Activated T-cell treated with anti-CD3 and anti-CD28 coated beads, Interleukin-2, amount 50 U/mL, for 1 hour (primary cell): ENCODE measurements at regions not wholly inside any gene's neighbourhood (a gene's known extent, or its start where the extent isn't known, plus 50 kb on each side); places are given as distances from the start of the nearest gene placed in this dataset.
"Not testable (repeated sequence)": the region's sequence is repeated elsewhere in the genome, so short reads cannot be mapped to it uniquely, and the experiment has no call there.

Source experiments
- DNase-seq: peaks from one replicate; pipeline ENCODE4 v3.0.0-alpha.2; 2020

- no peak for DNase-seq
These were observed 129.0 kb upstream of the RUNX1 start for GRCh38 chr21:35178098-35178497.

- DNase-seq = no peak
These were observed 123.1 kb upstream of the RUNX1 start for GRCh38 chr21:35172231-35172630.

- no peak for DNase-seq
These were observed 122.3 kb upstream of the RUNX1 start for GRCh38 chr21:35171385-35171784.

DNA sequence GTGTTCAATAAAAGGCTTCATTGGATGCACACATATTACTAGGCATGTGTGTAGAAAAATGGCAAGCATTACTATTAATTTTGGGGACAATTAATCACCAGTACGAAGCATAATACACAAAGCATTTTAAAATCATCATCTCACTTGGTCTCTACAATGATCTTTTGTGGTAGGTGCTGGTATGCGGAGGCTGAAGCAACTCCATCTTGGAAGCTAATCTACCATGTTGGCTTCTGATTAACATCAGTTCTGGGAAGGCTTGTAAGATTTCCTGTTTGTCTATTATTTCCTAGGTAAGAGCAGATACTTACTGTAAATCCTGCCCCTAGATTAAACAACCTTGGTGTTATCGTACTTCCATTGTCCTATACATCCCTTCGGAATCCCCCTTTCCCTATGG lies 121.7 kb upstream of the RUNX1 start:
- no peak for DNase-seq

GRCh38 chr21:35170244-35170643 lies 121.1 kb upstream of the RUNX1 start:
- no peak for DNase-seq

DNA sequence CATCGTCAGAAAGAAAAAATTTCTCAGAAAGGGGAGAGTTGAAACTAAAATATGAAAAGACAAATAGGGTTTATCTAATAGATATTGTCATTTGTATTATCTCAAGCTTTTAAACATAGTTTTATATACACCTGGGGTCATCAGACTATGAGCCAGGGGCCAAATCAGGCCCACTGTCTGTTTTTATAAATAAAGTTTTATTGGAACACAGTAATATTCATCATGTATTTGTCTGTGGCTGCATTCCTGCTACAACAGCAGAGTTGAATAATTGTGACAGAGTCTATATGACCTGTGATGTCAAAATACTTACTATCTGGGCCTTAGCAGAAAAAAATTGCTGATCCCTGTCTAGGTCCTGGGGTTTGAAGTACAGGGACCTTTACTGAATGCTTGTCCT lies 120.5 kb upstream of the RUNX1 start:
- DNase-seq = no peak

- no peak for DNase-seq
These were observed 119.6 kb upstream of the RUNX1 start for GRCh38 chr21:35168735-35169134.

GRCh38 chr21:35164971-35165483 lies 115.9 kb upstream of the RUNX1 start:
- no peak for DNase-seq

DNA sequence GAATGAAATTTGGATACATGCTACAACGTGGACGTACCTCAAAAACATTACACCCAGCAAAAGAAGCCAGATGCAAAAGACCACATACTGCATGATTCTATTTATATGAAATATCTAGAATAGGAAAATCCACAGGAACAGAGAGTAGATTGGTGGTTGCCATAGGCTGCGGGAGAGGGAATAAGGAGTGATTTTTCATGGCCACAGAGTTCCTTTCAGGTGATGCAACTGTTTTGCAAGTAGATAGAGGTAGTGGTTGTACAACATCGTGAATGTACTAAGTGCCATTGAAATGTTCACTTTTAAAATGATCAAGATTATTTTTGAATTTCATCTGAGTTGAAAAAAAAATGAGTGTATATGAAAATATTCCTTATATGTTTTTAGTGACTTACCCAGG lies 115.3 kb upstream of the RUNX1 start:
- DNase-seq = no peak

GRCh38 chr21:35163411-35163810 lies 114.3 kb upstream of the RUNX1 start:
- no peak for DNase-seq

DNA sequence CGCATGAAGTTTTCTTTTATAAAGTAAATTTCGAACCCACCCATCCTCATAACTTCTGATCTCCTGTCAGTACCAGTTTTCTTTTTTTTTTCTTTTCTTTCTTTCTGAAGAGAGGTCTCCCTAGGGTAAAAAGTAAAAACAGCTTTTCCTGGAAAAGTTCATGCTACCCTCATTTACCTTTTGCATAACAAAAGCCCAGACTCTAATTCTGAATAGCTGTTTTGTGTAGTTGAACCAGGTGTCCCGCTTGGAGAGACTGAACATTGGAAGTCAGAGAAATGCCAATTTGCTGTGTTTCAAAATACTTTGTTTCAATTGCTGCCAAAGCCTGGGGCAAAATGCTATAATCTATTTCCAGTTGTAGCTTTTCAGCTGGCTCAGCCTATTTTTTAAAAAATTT lies 113.7 kb upstream of the RUNX1 start:
- no peak for DNase-seq

DNA sequence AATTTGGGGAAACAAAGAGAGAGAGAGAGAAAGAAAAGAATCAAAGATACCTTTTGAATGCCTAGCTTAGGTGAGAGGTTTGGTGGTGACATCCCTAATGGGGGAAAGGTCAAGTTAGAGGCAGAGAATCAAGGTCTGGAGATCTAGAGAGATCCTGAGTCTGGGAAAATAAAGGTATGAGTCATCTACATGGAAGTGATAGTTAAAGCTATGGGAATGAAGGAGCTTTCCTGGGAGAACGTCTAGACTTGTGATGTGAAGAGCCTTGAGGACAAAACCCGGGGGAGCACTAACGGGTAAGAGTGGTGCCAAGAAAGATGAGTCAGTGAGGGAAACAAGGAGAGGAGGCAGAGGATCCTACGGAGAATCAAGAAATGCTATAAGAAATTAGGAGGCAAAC lies 110.8 kb upstream of the RUNX1 start:
- DNase-seq = no peak

DNA sequence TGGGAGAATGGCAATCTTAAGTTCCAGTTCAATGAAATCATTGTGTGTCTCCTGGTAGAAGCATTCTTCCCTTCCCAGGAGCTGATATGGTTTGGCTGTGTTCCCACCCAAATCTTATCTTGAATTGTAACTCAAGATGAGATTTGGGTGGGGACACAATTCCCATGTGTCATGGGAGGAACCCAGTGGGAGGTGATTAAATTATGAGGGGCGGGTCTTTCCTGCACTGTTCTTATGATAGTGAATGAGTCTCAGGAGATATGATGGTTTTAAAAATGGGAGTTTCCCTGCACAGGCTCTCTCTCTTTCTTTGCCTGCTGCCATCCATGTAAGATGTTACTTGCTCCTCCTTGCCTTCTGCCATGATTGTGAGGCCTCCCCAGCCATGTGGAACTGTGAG lies 108.3 kb upstream of the RUNX1 start:
- not testable (repeated sequence) for DNase-seq

DNA sequence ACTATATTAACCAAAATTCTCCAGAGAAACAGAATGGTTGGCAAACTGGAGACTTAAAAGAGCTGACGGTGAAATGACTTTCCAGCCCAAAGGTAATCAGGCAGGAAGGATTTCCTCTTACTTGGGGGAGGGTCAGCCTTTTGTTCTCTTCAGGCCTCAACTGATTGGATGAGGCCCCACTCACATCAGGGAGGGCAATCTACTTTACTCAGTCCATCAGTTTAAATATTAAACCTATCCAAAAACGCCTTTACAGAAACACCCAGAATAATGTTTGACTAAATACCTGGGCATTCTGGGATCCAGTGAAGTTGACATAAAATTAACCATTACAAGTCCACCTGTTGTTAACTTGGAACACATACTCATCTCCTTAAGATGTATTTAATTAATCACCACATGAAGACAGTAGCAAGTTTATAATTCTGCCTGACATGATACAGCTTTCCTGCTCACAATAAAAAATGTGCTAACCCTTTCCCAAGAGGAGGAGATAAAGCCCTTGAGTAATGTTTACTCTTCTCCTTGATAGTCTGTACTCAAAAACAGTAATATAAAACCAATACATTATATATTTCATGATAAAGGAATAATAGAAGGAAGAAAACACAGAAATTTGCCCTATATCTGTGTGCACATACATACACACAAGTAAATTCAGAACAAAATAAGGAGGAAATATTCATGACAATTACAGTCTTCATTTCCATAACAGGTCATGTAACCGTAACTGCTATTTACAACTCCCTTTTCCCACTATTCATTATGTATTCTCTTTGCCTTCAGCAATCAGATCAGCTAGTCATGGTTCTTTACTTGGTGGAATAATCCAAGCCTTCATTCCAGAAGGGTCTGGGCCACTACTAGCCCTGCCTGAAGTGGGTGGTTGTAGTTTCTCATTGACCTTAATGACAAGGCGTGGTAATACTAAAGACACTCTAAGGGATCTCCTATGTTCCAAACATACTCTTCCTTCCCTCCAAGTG lies 107.5 kb upstream of the RUNX1 start:
- DNase-seq = no peak

- DNase-seq = no peak
These were observed 105.7 kb upstream of the RUNX1 start for GRCh38 chr21:35154788-35155187.

GRCh38 chr21:35153671-35154070 lies 104.6 kb upstream of the RUNX1 start:
- no peak for DNase-seq

DNA sequence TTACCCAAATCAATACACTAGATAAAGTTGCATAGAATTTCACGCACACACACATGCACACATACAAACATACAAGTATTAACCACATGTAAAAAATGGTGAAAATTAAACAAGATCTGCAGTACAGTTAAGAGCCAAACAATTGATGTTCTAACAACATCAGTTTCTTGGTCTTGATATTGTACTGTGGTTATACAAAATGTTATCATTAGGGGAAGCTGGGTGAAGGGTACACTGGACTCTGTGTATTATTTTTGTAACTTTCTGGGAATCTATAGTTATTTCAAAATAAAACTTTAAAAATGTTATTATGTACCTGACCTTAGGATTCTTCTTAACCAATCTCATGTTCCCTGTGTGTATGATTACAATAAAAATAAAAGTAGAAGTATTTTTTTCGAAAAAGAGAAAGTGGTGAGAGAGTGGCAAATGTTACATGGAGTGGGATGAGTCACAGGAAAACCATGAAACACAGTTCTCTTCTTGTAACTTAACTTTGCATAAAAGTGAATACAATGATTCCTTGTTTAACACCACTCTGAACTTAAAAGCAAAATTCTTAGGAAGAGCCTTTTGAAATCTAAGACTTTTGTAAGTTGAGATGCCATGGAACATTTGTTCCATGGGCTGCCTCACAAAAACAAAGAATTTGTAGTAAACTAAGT lies 101.6 kb upstream of the RUNX1 start:
- no peak for DNase-seq

DNA sequence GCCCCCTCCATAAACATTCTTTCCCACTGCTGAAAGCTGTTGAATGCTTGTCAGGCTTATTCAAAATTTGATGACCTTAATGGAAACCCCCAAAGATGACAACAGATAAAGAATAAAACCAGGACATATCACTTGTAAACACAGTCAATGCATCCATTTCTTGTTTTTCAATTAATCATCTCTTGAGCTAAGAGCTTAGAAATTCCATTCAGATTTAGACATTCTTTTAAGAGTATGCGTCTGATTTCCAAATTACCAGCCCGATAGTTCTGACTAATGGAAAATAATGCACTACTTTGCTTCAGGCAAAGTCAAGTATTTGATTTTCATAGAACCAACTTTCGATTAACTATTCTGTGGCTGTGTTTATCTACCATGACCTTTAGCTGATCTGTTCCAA lies 100.6 kb upstream of the RUNX1 start:
- DNase-seq = no peak

DNA sequence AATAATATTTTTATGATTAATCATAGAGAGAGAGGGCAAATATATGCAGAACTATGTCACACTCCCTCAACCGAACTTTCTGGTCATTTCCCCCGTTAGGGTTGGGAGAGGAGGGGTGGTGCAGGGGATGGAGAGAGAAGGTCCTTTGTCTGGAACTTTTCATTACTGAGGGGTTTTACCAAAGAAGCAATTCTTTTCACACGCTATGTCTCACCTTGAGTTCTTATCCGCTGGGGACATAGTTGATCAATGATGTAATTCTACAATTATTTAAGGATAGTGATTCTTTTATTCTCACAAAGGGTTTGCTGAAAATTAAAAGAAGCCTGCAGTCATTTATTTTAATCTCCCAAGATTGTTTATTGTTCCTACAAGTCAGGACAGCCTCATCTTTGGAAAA lies 98.3 kb upstream of the RUNX1 start:
- DNase-seq = no peak

DNA sequence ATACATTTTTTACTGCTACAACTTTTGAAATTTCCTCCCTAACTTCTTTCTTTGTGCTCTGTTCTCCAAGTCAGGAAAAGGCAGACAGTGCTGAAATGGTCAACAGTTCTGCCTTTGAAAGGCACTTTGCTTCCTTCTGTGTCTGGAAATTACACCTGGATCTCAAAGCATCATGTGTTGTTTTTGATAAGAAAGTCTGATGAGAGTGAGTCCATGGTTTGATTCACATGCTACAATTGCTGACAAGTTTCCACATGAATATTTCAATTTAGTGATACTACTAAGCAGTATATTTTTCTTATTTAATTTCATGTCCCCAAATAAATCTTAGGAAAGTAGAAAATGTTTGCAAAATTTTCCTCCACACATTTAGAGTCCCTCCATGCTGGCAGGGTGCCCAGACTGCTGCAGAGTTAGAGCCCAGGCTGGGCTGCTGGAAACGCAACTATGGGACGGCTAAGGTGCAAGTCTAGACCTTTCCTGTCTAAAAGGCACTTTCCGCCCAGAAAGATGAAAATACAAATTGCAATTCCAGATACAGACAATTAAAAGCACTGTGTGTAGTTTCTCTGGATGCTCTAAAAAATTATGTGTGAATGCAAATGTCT lies 96.6 kb upstream of the RUNX1 start:
- no peak for DNase-seq

DNA sequence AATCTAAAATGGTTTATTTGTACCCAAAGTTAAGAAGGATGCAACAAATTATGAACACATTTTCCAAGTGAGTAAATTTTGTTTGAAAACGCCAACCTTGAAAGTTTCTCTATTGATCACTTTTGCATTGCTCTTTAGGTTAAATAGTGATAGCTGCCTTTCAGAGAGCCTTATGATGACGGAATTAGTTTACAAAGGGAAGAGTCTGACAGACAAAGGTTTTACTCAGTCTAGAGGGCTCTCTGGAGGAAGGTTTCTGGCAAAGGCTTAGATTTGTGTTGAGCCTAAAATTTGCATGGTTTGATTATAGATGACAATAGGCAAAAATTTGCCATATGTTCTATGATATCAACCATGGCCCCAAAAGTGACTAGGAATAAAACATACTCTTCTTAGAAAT lies 95.9 kb upstream of the RUNX1 start:
- DNase-seq = no peak

GRCh38 chr21:35142036-35142815 lies 93.1 kb upstream of the RUNX1 start:
- DNase-seq = no peak

- no peak for DNase-seq
These were observed 90.2 kb upstream of the RUNX1 start for GRCh38 chr21:35139382-35139715.
